ENCODE measurements at regions not wholly inside any gene's neighbourhood (a gene's known extent, or its start where the extent isn't known, plus 50 kb on each side); places are given as distances from the start of the nearest gene placed in this dataset.

GRCh38 chr4:59369229-59369628 is 1830.9 kb upstream of the ADGRL3 start:
- no peak for FAIRE-seq
- no peak for DNase-seq (ENCODE audit: insufficient read length, low spot score)
- TF ChIP-seq, protein P1, sequence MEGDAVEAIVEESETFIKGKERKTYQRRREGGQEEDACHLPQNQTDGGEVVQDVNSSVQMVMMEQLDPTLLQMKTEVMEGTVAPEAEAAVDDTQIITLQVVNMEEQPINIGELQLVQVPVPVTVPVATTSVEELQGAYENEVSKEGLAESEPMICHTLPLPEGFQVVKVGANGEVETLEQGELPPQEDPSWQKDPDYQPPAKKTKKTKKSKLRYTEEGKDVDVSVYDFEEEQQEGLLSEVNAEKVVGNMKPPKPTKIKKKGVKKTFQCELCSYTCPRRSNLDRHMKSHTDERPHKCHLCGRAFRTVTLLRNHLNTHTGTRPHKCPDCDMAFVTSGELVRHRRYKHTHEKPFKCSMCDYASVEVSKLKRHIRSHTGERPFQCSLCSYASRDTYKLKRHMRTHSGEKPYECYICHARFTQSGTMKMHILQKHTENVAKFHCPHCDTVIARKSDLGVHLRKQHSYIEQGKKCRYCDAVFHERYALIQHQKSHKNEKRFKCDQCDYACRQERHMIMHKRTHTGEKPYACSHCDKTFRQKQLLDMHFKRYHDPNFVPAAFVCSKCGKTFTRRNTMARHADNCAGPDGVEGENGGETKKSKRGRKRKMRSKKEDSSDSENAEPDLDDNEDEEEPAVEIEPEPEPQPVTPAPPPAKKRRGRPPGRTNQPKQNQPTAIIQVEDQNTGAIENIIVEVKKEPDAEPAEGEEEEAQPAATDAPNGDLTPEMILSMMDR (IDR thresholded peaks at IDR 0.05; ENCODE audit: insufficient read depth, missing control alignments), result no peak

GRCh38 chr4:59374416-59374815 is 1825.7 kb upstream of the ADGRL3 start:
- DNase-seq (ENCODE audit: insufficient read length, low spot score) (no peak), FAIRE-seq (no peak)
- TF ChIP-seq, protein P1 (IDR thresholded peaks at IDR 0.05; ENCODE audit: insufficient read depth, missing control alignments), result no peak

GRCh38 chr4:59380841-59381366 is 1819.2 kb upstream of the ADGRL3 start:
- no peak for DNase-seq (ENCODE audit: insufficient read length, low spot score)
- no peak for FAIRE-seq
- TF ChIP-seq, protein P1 (IDR thresholded peaks at IDR 0.05; ENCODE audit: insufficient read depth, missing control alignments), result no peak

DNA sequence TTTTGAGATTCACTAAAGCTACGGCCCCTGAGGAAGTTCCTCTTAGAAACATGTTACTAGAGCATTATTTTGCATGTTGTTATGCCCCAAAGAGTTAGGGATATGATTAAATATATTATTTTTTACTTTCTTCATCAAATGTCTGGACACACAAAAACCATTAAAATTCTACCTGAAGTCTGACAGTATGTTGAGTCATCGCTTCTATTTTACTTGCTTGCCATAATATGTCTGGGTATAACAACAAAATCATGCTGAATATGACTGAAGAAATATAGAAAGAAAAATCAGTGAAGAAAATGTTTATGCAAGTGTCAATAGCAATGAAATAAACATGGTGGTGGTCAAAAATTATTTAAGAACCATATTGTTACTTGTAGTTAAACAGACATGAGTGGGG is 1818.5 kb upstream of the ADGRL3 start:
- TF ChIP-seq, protein P1 (IDR thresholded peaks at IDR 0.05; ENCODE audit: insufficient read depth, missing control alignments), result no peak
- DNase-seq (ENCODE audit: insufficient read length, low spot score) (no peak), FAIRE-seq (no peak)

- DNase-seq (ENCODE audit: insufficient read length, low spot score) (peak; percentile 7), FAIRE-seq (peak; percentile 16)
- TF ChIP-seq, protein P1 (IDR thresholded peaks at IDR 0.05; ENCODE audit: insufficient read depth, missing control alignments), result no peak
Measured at GRCh38 chr4:59387759-59388758, 1812.1 kb upstream of the ADGRL3 start.

DNA sequence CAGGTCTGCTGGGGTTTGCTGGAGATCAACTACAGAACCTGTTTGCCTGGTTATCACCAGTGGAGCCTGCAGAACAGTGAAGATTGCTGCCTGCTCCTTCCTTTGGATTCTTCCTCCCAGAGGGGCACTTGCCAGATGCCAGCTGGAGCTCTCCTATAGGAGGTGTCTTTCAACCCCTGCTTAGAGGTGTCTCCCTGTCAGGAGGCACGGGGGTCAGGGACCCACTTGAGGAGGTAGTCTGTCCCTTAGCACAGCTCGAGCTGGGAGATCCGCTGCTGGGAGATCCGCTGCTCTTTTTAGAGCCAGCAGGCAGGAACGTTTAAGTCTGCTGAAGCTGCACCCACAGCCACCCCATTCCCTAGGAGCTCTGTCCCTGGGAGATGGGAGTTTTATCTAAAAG is 1806.3 kb upstream of the ADGRL3 start:
- FAIRE-seq, result no peak
- TF ChIP-seq, protein P1 (IDR thresholded peaks at IDR 0.05; ENCODE audit: insufficient read depth, missing control alignments), result no peak
- DNase-seq (ENCODE audit: insufficient read length, low spot score), result no peak

- FAIRE-seq, result no peak
- TF ChIP-seq, protein P1 (IDR thresholded peaks at IDR 0.05; ENCODE audit: insufficient read depth, missing control alignments), result no peak
- DNase-seq (ENCODE audit: insufficient read length, low spot score), result no peak
Measured at GRCh38 chr4:59400334-59400733, 1799.8 kb upstream of the ADGRL3 start.
